Frontal cortex (tissue), 3 donors: ENCODE measurements at regions not wholly inside any gene's neighbourhood (a gene's known extent, or its start where the extent isn't known, plus 50 kb on each side); places are given as distances from the start of the nearest gene placed in this dataset.
"Not testable (repeated sequence)": the region's sequence is repeated elsewhere in the genome, so short reads cannot be mapped to it uniquely, and the experiment has no call there.

Source experiments
- DNase-seq, 2 donors: peaks; one replicate each; pipeline ENCODE4 v3.0.0; 2012; ENCODE audit warnings: low spot score in 2 of 2
- FAIRE-seq: peaks from 2 replicates; lab custom pipeline; 2012; peaks lifted over from hg19 to GRCh38; lab: Jason Lieb, UNC
- donor health status: control.
- donor health status: control.
- donor health status: control.

DNA sequence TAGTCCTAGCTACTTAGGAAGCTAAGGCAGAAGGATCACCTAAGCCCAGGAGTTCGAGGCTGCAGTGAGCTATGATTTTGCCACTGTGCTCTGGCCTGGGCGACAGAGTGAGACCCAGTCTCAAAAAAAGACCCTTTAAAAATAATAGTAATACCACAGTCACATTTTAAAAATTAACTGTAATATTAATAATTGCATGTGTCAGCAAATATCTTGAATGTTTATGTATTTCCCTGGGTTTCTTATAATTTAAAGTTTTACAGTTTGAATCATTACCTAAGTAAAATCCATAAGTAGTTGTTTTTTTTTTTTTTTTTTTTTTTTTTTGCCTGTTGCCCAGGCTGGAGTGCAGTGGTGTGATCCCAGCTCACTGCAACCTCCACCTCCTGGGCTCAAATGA, 69.2 kb downstream of the LYZL2 start:
- FAIRE-seq (no peak), DNase-seq (no peak)

DNA sequence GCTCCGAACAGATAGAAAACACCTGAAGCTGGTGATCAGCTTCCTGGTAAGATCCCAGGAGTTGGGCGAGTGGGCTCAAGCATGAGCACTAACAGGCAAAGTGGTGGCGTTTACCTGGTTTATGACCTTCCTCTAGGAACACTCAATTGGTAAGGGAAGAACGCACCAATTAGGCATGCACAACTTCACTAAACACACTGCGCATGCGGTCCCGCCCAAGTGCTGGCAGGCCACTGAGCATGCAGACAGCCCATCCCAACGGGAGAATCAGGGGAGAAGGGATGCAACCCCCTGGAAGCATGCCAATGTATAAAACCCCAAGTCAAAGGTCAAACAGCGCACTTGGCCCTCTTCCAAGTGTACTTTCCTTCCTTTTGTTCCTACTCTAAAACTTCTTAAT, 70.4 kb downstream of the LYZL2 start:
- FAIRE-seq: no peak
- DNase-seq: no peak

DNA sequence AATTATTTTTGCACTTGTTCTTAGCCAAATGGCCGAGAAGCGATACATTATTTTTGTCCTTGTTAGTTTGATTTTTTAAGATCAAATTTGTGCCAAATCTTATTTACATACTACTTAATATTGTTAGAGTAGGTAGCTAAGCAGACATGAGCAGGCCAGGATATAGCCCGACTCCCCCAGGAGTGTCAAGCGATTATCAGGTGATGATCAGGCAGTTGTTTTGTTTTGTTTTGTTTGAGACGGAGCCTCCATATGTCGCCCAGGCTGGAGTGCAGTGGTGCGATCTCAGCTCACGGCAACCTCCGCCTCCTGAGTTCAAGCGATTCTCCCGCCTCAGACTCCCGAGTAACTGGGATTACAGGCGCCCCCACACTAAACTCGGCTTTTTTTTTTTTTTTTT, 71.1 kb downstream of the LYZL2 start:
- DNase-seq (no peak), FAIRE-seq (no peak)

DNA sequence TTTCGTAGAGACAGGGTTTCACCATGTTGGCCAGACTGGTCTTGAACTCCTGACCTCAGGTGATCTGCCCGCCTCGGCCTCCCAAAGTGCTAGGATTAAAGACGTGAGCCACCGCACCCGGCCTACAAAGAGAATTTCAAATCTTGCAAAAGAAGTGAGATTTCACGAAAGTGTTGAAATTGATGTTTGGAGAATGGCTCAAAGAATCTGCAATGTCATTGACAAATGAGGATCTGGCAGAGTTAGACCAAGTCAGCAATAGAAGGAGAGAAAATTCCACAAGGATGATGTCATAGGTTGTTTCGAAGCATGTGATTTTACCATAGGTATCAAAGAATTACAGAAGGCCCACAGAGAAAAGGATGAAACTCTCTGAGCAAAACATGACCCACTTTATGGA, 71.7 kb downstream of the LYZL2 start:
- DNase-seq: no peak
- FAIRE-seq: no peak

DNA sequence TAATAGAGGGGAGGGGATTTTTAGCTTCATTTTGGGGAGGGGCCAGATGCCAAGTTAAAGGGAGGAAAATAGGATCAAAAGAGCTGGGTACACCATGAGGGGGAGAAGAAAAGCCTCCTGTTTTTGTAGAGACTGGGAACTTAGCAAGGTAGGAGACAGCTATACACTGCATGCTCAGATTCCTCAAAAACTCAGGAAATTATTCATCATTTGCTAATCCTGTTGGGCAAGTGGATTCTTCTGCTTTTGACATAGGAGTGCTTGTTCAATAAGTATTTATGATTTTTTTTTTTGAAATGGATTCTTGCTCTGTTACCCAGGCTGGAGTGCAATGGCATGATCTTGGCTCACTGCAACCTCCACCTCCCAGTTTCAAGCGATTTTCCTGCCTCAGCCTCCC, 73.4 kb downstream of the LYZL2 start:
- no peak for DNase-seq
- FAIRE-seq: no peak

DNA sequence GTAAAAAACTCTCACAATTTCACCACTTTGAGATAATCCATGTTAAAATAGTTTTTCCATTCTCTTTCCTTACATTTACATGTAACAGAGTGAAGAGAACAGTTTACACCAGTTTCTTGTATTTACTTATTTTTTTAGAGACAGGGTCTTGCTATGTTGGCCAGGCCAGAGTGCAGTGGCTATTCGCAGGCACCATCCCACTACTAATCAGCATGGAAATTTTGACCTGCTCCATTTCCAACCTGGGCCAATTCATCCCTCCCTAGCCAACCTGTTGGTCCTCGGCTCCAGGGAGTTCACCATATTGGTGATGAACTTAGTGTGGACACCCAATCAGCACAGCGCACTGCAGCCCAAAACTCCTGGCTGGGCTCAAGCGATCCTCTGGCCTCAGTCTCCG, 74.1 kb downstream of the LYZL2 start:
- FAIRE-seq (no peak), DNase-seq (no peak)

DNA sequence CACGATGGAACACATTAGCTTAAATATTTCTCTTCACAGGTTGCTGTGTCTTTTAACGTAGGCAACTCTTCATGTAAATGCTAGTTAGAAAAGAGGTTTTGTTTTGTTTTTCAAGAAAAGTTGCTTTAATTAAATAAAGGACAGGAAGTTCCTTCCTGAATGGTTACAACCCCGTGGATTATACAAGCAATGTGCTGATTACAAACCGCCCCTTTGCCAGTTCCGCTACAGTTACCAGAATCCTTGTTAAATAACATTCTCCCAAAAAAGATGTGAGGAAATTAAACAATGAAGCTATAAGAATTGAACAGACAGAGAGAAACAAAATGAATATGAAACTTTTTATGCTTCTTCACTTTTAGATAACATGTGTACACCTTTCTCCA, 75.1 kb downstream of the LYZL2 start:
- FAIRE-seq (no peak), DNase-seq (no peak)

DNA sequence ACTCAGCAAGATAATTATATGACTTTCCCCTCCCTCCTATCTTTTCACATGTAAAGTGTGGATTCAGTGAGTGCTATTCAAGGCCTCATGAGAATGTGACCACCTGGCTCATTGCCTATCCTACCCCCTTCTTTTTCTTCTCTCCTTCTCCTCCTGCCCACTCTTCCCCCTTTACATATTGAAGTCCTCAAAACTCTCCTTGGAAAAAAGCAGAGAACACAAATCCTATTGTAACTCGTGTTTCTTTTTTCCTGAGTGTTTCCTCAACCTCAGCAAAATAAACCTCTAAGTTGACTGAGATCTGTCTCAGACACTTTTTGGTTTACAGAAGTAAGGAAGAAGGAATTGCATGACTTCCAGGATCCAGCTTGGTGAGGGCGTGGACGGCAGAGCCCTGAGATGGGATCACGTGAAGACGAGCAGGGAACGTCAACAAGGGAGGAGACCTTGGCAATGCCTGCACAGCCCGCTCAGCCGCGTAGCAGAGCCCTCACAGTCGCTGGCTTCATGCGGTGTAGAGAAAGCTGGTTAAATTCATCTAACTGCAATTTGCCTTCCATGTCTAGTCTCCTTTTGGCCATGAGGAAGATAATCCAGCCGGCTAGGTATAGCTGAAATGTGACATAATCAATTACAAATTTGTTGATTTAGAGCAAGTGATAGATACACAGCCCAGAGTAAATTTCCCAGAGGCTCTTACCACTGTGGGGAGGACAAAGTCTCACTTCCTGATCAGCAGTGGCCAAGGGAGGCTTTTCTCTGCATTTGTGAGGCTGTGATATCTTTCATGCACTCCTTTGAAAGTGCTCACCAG, 75.7 kb downstream of the LYZL2 start:
- FAIRE-seq: no peak
- DNase-seq: peak in 1 of 2 donors; percentile 34

DNA sequence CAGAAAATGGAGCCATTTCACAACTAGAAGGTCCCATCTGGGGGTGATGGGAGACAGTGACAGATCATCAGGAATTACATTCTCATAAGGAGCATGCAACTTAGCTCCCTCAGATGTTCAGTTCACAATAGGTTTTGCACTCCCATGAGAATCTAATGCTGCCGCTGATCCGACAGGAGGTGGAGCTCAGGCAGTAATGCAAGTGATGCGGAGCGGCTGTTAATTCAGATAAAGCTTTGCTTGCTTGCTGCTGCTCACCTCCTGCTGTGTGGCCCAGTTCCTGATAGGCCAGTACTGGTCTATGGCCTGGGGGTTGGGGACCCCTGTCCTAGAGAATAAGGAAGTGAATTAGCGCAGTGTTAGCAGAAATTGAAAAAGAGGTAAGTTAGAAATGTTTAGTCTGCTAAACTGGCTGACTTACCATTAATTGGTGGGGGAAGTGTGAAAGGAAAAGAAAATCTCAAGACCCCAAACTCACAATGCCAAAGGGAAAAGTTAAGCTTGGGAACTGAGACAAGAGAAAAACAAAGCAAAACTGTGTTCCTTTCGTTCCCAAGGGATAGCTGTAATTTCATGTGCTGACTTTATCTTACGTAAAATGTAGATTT, 76.4 kb downstream of the LYZL2 start:
- no peak for FAIRE-seq

DNA sequence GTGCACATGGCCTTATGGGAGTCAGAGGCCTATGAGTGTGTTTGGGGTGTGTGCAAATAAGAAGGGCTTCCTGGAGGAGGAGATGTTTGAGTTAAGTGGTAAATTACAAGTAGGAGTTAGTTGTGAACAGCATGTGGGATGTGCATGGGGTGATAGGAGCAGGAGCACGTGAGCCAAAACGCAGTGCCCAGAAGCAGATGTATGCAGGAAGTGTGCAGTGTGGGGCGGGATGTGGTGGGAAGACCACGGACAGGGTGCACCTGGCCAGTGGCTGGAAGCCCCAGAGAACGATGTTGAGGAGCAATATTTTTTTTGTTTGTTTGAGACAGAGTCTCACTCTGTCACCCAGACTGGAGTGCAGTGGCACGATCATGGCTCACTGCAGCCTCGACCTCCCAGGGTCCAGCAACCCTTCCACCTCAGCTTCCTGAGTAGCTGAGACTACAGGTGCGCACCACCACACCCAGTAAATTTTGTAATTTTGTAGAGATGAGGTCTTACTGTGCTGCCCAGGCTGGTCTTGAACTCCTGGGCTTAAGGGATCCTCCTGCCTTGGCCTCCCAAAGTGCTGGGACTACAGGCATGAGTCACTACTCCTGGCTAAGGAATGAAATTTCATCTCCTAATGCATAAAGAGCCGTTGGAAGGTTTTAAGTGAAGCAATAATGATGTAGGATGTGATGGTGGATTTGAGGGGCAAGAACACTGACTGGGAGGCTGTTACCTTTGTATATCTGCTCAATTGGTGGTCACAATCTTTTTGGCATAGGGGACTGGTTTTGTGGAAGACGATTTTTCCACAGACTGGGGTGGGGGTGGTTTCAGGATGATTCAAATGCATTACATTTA, 78.4 kb downstream of the LYZL2 start:
- DNase-seq: no peak
- FAIRE-seq: no peak

More for the DNA sequence above, 76.4 kb downstream of the LYZL2 start:
- DNase-seq: no peak

DNA sequence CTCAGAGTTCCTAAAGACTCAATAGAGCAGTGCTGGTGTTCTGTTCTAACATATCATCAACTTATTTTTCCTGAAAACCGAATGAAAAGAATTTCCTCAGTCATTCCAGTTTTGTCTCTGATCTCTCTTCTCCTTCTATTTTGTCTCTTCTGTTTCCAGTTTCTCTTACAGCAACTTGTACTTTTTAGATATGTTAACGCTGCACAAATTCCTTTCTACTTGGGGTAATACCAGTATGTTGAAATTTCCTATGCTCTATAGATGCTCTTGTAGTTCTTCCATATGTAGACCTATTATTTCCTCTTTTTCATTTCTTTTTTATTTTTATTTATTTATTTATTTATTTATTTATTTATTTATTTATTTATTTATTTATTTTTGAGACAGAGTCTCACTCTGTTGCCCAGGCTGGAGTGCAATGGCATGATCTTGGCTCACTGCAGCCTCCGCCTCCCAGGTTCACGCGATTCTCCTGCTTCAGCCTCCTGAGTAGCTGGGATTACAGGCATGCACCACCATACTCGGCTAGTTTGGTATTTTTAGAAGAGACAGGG, 80.3 kb downstream of the LYZL2 start:
- DNase-seq, FAIRE-seq: not testable (repeated sequence)

DNA sequence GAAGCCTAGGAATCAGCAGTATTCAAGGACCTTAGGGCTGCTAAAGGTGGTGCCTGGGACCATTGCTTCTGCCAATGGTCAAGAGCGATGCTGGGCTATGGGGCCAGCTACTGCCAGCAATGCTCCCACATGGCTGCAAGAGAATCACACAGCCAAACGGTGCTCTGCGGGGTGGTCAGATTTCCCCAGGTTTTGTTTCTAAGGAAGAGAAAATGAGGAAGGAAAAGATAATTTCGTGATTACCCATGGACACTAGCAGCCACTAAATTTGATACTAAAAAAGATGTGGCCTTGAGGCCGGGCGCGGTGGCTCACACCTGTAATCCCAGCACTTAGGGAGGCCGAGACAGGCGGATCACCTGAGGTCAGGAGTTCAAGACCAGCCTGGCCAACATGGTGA, 83.0 kb downstream of the LYZL2 start:
- FAIRE-seq (no peak), DNase-seq (no peak)

DNA sequence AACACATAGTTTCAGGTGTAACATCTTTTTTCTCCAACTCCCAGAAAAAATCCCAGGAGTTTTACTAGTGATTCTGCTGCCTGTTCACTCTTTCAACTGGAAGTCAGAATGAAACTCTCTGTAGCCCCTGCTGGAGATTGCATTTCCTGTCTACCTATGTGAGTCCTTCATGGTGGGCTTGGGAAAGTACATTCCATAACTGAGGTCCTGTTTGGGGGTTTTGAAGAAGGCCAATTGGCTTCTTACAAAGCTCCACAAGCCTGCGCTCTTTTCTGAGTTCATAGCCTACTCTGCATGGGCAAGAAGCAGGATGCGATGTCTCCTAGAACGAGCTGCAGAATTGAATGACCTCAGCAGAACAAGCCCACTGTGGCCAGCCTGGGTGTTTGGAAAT, 86.7 kb downstream of the LYZL2 start:
- no peak for DNase-seq
- no peak for FAIRE-seq

DNA sequence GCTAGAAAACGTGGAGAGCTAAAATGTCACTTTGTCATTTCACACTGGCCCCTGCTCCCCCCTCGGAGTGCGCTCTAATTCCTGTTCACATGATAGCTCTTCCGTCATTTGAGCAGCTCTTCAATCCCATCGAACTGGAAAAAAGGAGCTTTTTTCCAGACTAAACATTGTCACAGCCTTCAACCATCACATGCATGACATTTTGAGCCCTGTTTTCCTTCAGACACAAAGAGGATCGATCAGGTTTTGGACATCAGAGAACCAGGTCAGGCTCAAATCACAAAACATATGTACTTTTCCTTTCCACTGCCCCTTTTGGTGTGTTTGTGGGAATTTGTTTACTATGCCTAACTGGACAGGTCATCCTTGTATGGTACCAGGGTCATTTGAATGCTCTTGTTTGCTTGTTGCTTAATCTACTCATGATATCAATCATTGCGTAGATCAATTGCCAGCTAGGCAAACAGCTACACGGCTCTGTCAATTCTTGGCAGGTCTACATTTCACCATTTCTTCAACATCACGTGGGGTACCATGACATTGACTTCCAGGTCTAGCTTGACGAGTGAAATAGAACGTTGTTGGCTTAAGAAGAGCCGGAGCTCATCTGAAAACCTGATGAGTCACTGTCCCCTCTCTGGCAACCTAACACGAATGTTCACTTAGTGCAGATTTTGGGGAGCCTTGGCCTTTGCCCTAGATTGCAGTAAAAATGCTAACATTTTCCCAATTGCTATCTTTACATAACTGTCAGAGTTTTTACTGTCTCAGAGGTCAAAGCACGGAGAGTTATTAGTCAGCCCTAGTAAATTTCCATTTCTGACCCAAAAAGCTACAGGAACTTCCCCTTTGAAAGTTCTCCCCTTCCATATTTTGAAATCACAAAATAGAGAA, 87.3 kb downstream of the LYZL2 start:
- DNase-seq (no peak), FAIRE-seq (no peak)

DNA sequence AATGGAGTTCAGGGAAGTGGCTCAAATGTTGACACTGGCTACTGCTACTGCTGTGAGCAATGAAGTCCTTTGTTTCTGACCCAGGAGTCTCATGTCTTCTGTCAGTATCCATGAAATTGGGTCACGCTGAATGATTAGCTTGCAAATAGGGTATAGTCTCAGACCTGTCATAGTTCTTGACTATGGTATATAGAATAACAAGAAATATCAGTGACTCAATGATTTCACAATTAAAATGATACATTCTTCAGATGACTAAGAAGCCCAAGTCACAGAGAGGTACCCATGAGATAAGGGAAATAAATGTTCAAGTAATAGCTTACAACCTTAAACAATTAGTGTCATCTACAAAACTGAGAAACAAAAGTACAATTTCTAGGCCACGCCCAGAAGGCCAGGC, 89.3 kb downstream of the LYZL2 start:
- FAIRE-seq (no peak), DNase-seq (no peak)

DNA sequence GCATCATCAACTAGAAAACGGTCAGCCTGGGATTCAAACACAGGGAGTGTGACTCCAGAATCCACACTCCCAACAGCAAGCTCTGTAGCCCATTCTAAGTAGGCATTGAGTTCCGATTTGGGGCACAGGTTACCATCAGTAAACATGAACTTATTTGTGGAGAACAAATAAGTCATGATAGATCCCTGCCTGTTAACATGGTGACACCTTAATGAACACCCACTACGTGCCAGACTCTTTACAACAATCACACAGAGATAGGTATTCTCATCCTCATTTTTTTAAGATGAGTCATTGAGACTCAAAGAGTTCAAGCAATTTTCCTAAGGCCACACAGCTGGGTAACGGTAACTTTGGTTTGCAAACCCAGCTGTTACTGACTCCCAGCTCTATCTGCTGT, 91.5 kb downstream of the LYZL2 start:
- FAIRE-seq (no peak), DNase-seq (no peak)

DNA sequence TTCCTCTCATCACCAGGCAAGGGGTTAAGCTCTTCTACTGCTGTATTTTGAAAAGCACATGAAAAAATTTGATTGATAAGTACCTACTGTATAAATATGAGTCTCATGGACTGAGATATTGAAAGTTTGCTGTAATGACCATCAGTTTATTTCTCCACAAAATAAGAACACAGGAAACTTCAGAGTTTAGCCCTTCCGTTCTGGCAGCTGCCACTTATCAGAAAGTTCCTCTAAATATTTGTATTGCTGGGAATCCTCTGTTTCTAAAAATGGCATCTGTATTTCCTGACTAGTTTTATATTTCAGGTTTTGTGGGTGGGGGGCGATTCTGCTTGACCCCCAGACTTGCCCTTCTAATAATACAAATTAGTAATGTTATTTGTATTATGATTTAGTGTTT, 92.0 kb downstream of the LYZL2 start:
- FAIRE-seq: no peak
- DNase-seq: no peak

DNA sequence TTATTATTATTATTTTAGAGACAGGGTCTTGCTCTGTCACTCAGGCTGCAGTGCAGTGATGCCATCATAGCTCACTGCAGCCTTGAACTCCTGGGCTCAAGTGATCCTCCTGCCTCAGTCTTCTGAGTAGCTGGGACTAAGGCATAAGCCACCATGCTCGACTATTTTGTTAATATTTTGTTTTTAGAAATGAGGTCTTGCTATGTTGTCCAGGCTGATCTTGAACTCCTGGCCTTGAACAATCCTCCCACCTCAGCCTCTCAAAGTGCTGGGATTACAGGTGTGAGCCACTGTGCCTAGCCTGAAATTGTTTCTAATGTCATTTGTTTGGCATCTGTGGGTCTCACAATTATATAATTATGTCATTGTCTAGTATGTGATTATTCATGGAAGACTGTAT, 92.4 kb downstream of the LYZL2 start:
- not testable (repeated sequence) for FAIRE-seq, DNase-seq

DNA sequence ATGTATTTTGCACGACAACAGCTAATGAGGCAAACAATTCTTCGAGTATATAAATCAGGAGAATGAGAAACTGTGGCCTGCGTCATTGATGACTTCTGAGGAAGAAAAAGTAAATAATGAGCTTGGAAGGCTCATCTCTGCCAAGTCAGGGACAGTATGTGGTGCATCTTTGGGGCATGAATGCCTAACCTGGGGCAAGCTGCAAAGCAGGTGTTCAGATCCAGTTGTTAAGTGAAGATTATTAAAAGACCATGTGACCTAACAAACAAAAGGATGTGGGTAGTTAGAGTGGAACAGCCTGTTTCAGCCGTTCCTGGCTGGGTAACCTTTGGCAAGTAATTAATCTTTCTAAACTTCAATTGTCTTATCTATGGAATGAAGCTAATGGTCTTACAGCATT, 93.0 kb downstream of the LYZL2 start:
- DNase-seq (no peak), FAIRE-seq (no peak)

DNA sequence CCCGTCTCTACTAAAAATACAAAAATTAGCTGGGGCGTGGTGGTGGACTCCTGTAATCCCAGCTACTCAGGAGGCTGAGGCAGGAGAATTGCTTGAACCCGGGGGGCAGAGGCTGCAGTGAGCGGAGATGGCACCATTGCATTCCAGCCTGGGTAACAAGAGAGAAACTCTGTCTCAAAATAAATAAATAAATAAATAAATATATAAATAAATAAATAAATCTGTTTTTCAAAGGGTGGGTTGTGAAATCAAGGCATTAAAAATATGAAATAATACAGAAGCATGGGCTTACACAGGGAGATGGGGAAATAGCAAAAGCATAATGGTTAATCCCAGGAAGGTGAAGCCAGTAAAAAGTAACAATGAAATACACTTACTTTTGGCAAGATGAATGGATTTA, 93.9 kb downstream of the LYZL2 start:
- FAIRE-seq: no peak

More for the DNA sequence above, 93.9 kb downstream of the LYZL2 start:
- DNase-seq: no peak
